ENCODE measurements at regions not wholly inside any gene's neighbourhood (a gene's known extent, or its start where the extent isn't known, plus 50 kb on each side); places are given as distances from the start of the nearest gene placed in this dataset.
"Not testable (repeated sequence)": the region's sequence is repeated elsewhere in the genome, so short reads cannot be mapped to it uniquely, and the experiment has no call there.

DNA sequence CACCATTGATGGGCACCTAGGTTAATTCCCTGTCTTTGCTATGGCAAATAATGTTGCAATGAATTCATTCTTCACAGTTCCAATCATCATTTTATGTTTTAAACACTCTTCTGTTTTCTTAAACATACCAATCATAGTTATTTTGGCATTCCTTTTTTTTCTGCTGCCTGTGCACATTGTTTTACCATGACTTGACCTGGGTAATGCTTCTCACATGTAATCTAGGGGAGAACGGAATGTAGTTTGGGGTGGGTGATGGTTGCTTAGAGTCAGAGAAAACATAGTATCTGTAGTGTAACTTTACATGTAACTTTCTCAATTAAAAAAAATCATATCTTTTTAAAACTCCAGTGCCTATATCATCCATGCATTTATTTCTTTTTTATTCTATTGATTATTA is 1945.3 kb upstream of the RAG2 start:
- no peak for DNase-seq

DNA sequence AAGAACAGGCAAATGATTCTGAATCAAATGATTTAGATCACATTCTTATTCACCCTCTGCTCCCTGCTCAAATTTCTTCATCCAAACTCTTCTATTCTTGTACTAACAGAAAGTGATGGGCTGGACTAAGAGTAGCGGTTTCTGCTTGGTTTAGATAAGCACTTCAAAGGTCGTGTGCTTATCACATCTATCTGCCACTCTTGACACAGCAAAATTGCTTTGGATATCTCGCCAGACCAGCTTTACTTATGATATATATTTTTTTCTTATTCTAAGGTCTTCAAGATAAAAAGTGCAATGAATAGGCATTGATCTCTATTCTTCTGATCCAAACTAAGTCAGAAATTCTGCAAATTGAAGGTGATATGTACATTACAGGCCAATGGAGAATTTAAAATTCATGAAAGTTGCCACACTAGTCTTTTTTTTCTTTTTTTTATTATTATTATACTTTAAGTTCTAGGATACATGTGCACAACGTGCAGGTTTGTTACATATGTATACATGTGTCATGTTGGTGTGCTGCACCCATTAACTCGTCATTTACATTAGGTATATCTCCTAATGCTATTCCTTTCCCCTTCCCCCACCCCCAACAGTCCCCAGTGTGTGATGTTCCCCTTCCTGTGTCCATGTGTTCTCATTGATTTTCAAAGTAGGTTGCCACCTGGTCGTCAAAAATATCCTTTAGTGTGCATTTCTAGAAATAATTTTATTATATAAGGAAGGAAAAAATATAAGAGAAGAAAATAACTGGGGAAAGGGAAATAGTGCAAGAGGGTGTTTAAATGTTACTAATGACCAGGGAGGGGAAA is 1941.0 kb upstream of the RAG2 start:
- DNase-seq = no peak

DNA sequence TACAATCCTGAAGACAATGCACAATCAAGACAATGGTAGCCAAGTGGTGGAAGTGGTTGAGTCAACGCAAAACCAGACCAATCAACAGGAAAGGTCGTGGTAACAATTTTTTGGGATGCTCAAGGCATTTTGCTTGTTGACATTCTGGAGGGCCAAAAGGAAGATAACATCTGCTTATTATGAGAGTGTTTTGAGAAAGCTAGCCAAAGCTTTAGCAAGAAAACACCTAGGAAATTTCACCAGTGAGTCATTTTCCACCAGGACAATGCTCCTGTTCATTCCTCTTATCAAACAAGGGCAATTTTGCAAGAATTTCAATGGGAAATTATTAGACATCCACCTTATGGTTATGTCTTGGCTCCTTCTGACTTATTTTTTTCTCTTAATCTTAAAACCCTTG is 1932.2 kb upstream of the RAG2 start:
- no peak for DNase-seq

DNA sequence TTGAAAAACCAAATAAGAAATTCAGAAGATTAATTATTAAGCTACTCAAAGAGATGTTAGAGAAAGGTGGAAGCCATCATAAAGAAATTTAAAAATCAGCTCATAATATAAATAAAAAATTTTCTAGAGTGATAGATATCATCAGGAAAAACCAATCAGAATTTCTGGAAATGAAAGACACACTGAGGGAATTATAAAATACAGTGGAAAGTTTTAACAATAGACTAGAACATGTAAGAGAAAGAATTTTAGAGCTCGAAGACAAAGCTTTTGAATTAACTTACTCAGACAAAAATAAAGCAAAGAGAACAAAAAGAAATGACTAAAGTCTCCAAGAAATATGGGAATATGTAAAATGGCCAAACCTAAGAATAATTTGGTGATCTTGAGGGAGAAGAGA is 1926.9 kb upstream of the RAG2 start:
- no peak for DNase-seq

DNA sequence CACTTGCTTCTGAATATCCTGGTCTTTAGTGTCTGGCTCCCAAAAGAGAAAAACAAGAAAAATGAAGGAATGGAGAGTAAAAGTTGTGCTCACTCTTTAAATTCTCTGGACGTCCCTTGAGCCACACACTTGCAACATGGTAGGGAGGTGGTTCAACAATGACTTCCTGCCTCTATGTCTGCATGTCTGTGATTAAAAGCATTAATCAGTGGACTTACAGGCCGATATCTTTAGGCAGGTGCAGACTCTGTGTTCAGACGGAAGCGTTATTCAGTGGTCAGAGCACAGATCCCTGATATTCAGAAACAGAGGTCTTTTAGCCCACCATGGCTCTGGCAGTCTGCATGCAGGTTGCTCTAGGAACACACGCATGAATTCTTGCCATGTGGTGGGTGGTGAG is 1920.0 kb upstream of the RAG2 start:
- DNase-seq = no peak

DNA sequence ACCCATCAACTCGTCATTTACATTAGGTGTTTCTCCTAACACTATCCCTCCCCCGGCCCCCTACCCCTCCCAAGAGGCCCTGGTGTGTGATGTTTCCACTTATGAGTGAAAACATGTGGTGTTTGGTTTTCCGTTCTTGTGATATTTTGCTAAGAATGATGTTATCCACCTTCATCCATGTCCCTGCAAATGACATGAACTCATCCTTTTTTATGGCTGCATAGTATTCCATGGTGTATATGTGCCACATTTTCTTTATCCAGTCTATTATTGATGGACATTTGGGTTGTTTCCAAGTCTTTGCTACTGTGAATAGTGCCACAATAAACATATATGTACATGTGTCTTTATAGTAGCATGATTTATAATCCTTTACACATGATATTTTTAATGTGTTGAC is 1914.8 kb upstream of the RAG2 start:
- not testable (repeated sequence) for DNase-seq

DNA sequence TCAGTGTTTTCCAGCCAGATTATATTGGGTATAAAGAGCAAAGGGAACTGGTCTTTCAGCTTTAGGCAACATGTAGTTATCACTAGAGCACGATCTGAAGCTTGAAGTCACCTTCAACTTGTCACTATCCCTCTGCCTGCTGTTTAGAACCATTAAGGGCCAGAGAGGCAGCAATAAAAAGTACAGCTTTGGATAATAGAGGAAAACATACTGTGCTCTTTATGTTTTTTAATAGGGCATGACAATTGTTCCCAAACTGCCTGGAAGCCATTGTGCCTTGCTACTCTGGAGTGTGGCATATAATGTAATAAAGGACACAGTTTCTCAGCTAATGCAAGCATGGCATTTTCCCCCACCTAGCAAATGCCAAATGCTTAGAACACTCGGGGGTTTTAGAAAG is 1912.0 kb upstream of the RAG2 start:
- DNase-seq = no peak

DNA sequence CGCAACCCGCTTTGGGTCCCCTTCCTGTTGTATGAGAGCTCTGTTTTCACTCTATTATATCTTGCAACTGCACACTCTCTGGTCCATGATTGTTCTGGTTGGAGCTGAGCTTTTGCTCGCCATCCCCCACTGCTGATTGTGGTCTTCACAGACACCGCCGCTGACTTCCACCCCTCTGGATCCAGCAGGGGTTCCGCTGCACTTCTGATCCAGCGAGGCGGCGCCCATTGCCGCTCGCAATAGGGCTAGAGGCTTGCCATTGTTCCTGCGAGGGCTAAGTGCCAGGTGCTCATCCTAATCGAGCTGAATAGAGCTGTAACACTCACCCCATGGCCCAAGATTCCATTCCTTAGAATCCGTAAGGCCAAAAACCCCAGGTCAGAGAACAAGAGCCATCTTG is 1905.8 kb upstream of the RAG2 start:
- no peak for DNase-seq

DNA sequence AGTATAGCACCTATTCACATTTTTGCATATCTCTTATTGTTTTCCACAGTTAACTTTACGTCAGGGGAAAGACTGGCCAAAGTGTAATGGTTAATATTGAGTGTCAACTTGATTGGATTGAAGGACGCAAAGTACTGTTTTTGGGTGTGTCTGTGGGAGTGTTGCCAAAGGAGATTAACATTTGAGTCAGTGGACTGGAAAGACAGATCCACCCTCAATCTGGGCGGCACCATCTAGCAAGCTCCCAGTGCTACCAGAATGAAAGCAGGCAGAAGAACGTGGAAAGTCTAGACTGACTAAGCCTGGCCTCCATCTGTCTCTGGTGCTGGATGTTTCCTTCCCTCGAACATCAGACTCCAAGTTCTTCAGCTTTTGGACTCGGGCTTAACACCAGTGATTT is 1900.7 kb upstream of the RAG2 start:
- DNase-seq = no peak

DNA sequence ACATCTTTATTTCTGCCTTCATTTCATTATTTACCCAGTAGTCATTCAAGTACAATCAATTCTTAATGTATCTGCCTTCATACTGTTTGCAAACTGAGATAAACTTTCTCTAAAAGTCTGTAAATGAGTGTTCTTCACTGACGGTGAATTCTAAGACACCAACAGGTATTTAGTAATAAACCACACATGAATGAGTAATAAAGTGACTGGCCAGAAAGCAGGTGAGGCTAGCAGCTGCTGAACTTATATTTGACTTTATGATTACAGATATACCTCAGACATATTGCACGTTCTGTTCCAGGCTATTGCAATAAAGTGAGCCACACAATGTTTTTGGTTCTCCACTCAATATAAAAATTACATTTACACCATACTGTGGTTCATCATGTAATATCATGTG is 1894.0 kb upstream of the RAG2 start:
- DNase-seq = no peak

DNA sequence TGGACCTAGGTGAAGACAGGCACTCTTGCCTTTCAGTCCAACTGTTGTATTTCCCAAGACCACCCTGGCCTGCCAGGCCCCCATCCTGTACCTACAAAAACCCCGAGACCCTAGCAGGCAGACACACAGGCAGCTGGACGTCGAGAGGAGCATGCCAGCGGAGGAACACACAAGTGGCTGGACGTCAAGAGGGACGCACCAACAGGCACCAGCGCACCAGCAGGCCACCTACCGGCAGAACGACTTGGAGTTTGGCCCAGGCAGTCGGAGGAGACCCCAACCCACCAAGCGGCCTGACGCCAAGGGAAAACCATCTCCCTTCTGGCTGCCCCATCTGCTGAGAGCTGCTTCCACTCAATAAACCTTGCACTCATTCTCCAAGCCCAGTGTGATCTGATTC is 1883.4 kb upstream of the RAG2 start:
- DNase-seq = no peak

DNA sequence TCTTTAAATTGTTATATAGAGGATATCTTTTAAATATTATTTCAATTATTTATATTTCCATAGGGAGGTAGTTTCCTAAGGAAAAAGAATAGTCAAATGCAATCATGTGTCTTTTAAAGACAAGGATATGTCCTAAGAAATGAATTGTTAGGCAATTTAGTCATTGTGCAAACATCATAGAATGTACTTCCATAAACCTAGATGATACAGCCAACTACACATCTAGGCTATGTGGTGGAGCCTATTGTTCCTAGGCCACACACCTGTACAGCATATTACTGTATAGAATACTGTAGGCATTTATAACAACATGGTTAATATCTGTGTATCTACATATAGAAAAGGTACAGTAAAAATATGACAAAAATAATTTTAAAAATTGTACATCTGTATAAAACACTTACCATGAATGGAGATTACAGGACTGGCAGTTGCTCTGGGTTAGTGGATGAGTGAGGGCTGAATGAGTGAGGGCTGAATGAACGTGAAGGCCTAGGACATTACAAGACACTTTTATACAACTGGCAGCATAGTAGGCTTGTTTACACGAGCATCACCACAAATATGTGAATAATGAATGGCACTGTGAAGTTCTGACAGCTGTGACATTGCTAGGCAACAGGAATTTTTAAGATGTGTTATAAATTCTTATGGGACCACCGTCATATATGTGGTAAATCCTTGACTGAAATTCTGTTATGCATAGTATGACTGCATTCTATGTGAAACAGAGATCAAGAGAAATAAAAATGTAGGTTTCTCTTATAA is 1879.0 kb upstream of the RAG2 start:
- no peak for DNase-seq

DNA sequence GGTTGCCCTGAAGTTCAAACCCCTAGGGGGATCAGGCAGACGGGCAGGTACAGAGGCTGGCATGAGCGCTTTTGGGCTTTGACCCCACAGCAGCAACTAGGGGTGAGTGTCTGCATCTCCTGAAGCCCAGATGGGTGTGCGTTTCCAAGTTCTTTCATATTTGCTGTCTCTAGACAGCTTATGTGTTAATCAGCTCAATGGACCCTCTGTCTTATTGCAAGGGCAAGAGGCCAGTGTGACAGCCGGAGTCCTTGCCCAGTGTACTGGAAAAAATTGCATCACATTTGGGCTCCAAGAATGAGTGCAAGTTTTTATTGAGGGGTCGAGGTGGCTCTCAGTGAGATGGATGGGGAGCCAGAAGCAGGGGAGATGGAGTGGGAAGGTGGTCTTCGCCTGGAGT is 1863.7 kb upstream of the RAG2 start:
- DNase-seq = no peak

DNA sequence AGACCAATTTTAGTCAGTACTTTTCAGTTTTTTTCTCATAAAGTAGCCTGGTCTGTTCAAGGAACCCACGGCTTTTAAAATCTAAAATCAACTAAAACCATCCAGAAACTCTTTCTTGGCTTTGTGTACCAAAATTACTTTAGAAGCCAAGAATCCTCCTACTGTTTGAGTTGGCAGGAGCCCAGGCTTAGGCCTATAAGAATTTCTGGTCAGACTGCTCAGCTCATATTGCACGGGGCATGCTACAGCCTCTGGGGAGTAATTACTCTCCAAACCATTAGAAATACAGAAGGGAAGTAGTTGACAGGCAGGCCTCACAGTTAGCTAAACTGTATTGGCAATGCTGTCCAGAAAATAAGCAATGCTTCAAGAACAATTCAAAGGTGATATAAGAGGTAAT is 1862.9 kb upstream of the RAG2 start:
- DNase-seq = no peak

DNA sequence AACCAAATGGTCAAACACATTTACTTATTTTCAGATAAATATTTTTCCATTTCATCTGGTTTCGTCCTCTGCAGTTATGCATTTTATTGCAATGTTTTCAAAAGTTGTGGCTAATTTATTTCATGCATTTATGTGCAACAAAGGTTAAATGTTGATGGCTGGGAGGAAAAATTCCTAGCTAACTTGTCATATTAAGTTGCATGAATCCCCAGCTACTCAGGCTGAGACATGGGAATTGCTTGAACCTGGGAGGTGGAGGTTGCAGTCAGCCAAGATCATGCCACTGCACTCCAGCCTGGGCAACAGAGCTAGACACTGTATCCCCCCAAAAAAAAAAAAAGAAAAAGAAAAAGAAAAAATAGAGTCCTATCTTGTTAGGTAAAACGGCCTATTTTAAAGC is 1862.4 kb upstream of the RAG2 start:
- no peak for DNase-seq

DNA sequence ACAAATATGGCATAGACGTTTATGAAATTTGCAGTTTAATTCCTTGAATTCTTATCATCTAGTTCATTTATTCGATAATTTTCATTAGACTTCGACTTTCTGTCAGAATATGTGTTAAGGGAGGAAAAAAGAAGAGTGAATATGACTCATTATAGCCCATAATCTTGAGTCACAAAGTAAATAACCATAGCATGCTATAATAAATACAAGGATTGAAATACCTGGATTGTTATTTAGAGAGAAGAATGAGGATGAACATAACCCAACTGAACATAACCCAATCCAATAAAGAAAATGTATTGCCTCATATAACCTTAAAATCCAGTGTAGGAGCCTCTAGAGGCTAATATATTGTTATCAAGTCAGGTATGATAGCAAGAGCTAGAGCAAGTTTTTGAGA is 1858.3 kb upstream of the RAG2 start:
- DNase-seq = no peak

DNA sequence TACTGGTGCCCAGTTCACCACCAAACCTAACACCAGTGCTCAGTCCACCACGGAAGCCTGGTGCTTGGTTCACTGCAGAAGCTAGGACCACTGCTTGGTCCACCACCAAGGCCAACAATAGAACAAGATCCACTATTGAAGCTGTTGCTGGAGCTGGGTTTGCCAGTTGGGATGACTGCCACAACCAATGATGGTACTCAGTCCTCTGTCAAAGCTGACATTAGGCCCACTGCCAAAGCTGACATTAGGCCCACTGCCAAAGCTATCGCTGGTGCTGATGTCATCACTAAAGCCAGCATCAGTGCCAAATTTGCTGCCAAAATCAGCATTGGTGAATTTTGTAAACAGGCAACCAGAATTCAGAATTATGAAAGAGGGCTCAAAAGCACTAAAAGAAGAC is 1850.2 kb upstream of the RAG2 start:
- DNase-seq = no peak

DNA sequence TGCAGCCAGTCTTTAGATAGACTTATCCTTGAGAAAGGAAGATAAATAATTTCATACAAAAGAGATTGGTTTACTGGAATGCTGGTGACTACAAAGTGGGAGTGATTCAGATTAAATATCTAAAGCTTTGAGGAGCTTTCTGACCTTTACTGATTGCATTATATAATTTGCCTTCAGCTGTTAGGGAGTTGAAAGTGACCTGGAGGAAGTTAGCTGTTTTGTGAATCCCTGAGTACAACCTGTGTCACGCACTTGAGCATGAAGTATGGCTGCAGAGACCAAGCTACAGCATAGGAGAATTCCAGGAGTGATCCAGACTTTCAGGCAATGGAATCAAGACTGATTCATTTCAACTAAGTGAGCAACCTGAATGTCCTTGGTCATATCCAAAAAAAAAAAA is 1848.3 kb upstream of the RAG2 start:
- no peak for DNase-seq

DNA sequence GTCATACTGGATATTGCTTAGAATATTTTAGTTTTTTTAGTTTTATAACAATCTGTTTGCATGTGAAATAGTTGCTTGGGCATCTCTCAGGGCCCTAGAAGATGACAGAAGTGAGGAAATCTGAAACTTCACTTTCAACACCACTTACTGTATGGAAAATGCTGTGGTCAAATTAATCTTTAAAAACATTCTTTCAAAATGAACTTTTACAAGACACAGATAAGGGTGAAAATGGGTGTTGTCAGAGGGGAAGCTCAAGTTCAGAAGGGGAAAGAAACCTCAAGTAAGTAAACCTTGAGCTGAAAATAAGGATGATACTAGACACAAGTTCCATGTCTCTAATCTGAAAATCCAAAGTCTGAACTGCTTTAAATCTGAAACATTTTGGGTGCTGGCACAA is 1840.1 kb upstream of the RAG2 start:
- DNase-seq = no peak

DNA sequence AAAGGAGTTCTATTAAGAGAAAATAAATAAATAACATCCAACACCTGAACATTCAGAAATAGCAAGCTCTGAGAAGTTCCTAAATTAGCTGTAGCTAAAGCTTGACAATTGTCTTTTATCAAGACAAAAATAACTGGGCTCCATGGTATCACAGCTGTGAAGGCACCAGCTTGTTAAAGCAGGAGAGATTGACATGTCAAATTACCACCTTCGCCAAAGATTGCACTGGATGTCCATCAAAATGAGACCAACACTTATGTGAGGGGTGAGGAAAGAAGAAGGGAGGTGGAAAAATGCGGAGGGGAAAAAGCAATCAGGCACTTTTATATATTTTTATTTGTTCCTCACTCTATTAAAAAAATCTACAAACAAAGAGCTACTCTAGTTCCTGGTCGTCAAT is 1827.5 kb upstream of the RAG2 start:
- no peak for DNase-seq

DNA sequence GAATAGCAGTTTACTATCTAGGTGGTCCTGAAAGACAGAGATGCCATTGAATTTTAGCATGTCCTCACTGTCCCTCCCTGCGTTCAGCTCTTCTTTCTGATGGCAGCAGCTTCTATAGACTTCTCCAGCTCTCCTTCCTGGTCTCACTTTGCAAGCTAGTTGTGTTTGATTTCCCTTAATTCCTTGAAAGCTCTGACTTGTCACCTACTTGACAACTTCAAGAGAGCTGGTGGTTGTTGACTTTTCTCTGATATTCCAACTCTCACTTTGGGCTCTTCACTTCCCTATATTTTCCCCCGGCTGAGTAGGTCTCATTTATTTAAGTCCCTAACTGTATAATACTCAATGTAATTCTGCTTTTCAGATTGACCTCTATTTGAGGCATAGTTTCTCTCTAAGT is 1825.0 kb upstream of the RAG2 start:
- DNase-seq = no peak

DNA sequence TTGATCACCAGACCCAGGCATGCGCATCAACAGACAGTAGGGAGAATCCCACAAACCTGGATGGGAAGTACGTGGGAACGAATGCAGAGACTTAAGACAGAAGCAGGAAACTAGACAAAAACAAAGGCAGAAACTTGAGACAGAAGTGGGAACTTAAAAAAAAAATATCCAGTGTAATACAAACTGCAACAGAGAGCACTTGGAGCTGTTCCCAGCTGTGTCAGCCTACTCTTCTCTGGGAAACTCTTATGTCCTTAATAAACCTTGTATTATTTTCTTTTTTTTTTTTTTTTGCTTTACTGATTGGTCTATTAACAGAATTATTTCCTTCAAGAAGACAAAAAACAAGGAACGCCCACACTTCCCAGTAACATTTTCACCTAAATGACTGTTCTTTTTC is 1818.1 kb upstream of the RAG2 start:
- no peak for DNase-seq

DNA sequence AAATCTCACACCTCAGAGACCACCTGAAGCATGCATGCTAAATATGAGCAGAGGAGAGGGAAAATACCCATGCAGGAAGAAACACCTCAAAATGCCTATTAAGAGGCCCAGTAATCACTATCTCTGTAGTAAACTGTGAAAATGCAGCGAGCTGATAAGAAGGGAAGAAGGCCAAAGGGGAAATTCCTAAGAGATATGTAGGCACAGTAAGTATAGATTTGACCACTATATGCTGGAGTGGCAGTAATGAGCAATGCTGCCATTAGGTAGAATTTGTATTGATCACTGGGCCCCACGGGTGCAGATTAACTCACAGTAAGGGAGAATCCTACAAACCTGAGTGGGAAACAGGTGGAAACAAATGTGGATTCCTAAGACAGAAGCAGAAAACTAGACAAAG is 1813.1 kb upstream of the RAG2 start:
- no peak for DNase-seq

DNA sequence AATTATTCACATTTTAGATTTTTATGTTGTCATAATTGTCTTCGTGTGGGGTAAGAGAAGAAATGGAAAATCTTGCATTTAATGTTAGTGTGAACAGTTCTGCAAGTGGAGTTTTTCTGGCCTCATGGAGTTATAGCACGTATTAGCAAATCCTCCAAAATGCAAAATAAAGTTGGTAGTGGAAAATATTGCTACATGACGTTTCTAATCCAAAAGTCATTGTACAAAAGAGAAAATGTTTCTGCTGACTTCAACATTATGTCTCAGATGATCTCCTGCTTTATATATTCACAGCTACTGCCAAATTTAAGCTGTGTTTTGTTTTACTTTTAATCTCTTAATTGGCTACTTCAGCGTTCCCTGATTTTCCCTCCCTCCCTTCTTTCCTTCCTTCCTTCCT is 1804.0 kb upstream of the RAG2 start:
- DNase-seq = no peak

DNA sequence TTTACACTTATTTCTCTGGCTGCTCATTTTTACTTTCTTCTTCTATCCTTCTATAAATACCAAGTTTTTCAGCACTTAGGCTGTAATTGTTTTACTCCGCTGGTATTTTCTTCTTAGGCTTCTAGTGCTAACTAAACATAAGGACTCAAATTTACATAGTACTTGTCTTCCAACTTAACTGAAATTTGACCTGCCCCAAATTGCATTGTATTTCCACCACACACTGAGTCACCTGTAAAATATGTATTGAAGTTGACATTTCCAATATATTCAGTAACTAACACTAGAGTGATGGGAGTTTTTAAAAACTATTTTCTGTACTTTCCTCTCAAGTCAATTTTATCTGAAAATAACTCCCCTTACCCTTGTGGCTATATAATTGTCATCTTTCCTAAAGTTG is 1794.1 kb upstream of the RAG2 start:
- no peak for DNase-seq
